NCI-H748 (cell line): ENCODE measurements at regions not wholly inside any gene's neighbourhood (a gene's known extent, or its start where the extent isn't known, plus 50 kb on each side); places are given as distances from the start of the nearest gene placed in this dataset.
A peak's percentile ranks its signal among the peaks of the same experiment; 100 is the strongest.

Experiments
- DNase-seq: peaks from one replicate; lab custom pipeline; 2025; ENCODE audit not compliant: unreplicated experiment; lab: John Stamatoyannopoulos, UW

GRCh38 chr3:164186095-164186494, 892.2 kb downstream of the SI start:
- DNase-seq, result no peak

DNA sequence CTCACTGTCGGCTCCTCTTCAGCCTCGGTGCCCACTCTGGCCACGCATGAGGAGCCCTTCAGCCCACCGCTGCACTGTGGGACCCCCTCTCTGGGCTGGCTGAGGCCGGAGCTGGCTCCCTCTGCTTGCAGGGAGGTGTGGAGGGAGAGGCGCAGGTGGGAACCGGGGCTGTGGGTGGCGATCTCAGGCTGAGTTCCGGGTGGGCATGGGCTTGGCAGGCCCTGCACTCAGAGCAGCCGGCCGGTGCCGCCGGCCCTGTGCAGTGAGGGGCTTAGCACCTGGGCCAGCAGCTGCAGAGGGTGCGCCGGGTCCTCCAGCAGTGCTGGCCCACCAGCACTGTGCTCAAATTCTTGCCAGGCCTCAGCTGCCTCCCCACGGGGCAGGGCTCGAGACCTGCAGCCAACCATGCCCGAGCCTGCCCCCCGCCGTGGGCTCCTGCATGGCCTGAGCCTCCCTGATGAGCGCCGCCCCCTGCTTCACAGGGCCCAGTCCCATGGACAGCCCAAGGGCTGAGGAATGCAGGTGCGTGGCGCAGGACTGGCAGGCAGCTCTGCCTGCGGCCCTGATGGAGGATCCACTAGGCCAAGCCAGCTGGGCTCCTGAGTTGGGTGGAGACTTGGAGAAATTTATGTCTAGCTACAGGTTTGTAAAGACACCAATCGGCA, 899.1 kb downstream of the SI start:
- no peak for DNase-seq

DNA sequence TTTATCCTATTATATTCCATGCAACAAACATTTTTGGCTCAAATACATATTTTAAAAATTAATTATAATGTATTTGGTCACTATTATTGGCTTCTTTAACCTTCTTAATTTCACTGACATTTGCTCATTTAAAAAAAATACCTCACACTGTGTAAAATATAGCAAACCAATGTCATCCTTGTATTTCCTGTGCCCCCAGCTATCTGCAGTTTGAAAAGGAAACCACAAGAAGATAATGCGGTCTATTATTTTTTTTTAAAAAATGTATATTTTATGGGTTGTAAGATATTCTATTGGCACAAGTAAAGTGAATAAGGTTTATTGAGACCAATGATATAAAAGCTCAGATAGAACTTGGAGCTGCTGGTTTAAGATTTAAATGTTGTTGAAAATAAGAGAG, 904.2 kb downstream of the SI start:
- no peak for DNase-seq

DNA sequence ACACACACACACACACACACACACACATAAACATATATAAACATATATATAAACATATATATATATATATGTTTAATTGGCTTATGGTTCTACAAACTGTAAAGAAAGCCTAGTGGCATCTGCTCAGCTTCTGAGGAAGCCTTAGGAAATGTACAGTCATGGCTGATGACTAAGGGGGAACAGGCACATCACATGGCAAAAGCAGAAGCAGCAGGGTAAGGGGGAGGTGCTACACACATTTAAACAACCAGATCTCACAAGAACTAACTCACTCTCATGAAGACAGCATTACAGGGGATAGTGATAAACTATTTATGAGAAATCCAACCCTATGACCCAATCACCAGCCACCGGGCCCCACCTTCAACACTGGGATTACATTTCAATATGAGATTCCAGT, 922.9 kb downstream of the SI start:
- DNase-seq, result no peak

GRCh38 chr3:164144824-164145223, 933.5 kb downstream of the SI start:
- DNase-seq, result no peak

- no peak for DNase-seq
Measured at GRCh38 chr3:164132878-164133277, 945.4 kb downstream of the SI start.

GRCh38 chr3:164113371-164114332, 964.6 kb downstream of the SI start:
- peak; percentile 42 for DNase-seq

DNA sequence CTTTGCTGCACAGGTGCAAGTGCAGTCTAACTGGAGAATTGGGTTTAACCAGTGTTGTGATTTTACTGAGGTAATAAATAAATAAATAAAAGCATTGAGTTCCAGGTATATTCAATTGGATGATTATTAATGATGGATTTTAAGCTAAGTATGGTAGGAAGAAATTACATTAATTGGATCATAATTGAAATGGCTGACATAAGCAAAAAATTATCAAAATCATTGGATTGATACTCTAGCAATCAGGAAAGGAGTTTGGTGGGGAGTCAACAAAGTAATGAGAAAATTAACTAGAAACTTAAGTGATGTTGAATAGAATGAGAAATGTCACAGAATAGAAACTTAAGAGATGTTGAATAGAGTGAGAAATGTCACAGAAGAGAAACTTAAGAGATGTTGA, 981.9 kb downstream of the SI start:
- DNase-seq, result no peak

- DNase-seq, result no peak
Measured at GRCh38 chr3:164095949-164096348, 982.3 kb downstream of the SI start.

- DNase-seq, result no peak
Measured at GRCh38 chr3:164095279-164095678, 983.0 kb downstream of the SI start.

- no peak for DNase-seq
Measured at GRCh38 chr3:164094546-164094945, 983.8 kb downstream of the SI start.

- no peak for DNase-seq
Measured at GRCh38 chr3:164080208-164080607, 998.1 kb downstream of the SI start.

GRCh38 chr3:164064298-164064697, 1014.0 kb downstream of the SI start:
- DNase-seq, result no peak

GRCh38 chr3:164060923-164061322, 1017.4 kb downstream of the SI start:
- no peak for DNase-seq

DNA sequence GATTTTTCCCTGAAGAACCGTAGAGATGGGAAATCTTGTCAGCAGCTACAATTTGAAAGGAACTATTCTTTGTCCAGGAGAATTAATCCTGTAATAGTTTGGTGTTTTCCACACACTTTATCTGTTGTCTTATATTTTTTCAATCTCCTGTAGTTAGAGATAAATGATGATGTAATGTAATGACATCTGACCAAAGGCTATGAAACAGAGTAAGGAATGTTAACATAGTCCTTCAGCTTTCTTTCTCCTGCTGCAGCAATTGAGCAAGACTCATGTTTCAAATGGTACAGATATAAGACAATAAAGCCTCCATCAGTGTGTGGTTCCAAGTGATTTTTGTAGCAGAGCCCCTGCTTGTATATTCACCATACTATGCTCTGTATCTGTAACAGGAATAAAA, 1028.4 kb downstream of the SI start:
- DNase-seq, result no peak

DNA sequence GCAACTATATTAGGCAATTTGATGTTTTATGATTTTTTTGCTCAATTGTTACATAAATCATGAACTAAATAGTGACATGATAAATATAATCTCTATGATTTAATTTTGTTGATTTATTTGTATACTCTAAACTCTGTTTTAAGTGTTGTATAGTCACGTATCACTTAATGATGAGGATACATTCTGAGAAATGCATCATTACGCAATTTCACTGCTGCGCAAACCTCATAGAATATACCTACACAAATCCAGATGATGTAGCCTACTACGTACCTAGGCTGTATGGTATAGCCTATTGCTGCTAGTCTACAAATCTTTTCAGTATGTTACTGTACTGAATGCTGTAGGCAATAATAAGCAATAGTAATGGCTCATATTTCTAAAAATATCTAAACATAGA, 1029.8 kb downstream of the SI start:
- no peak for DNase-seq

DNA sequence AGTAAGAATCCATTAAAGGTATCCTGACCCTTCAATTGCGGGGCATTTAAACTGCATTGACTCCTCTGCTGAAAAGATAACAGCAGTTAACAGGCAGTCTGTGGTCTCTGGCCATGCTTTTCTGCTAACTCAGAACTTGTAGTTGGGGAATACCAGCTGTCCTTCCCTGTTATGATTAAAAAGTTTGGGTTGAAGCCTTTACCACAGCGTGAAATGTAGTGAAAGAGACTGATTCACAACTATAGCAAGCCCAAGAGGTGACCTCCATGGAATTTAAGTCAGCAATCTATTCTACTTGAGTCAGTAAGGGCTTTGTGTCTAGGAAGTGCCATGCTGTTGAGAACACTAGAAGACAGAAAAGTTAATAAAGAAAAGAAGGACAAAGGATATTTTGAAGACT, 1037.3 kb downstream of the SI start:
- DNase-seq, result no peak

GRCh38 chr3:164030194-164030593, 1048.1 kb downstream of the SI start:
- DNase-seq, result no peak

GRCh38 chr3:164024786-164025185, 1053.5 kb downstream of the SI start:
- no peak for DNase-seq

GRCh38 chr3:164023480-164023879, 1054.8 kb downstream of the SI start:
- DNase-seq, result no peak

DNA sequence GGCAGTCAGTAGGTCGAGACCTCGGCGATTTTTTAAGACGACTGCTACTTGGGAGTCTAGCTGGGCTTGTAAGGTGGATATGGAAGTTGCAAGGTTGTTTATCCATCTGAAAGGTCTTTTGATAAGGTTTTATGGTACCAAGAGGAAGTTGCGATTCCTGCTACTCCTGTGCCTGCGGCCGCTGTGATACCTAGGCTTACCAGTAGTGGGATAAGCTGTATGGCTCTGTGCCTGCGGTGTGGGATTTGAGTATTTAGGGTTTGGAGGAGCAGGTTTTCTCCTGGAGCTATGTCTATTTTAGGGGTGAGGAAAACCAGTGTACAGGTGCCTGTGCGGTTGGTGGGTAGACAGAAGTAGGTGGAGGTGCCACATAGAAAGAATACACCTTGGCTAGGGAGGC, 1059.8 kb downstream of the SI start:
- no peak for DNase-seq

GRCh38 chr3:164007765-164008164, 1070.5 kb downstream of the SI start:
- no peak for DNase-seq
